ENCODE measurements at regions not wholly inside any gene's neighbourhood (a gene's known extent, or its start where the extent isn't known, plus 50 kb on each side); places are given as distances from the start of the nearest gene placed in this dataset.
A peak's percentile ranks its signal among the peaks of the same experiment; 100 is the strongest.

GRCh38 chr7:4631380-4632179 is 50.5 kb upstream of the FOXK1 start (continued):
- TF ChIP-seq RB1 (IDR thresholded peaks at IDR 0.05; ENCODE audit: low read depth) (peak; percentile 51; the same call in 1 of the 2 replicates), MCM2 (IDR thresholded peaks at IDR 0.05; ENCODE audit: low read depth) (no peak), RBM17 (IDR thresholded peaks at IDR 0.05; ENCODE audit: borderline replicate concordance, low read depth, low read length) (no peak), ZNF384 (IDR thresholded peaks at IDR 0.05; ENCODE audit: low read depth, low read length) (0 out of 2 replicates have a peak, but pooled peaks have one; percentile 24), SPI1 (IDR thresholded peaks at IDR 0.05; ENCODE audit: borderline replicate concordance, low read depth, low read length) (no peak), RCOR1 (IDR thresholded peaks at IDR 0.05; ENCODE audit: borderline replicate concordance in 1 of 2, low read depth in 2 of 2, low read length in 2 of 2) (peak in 1 of 2 experiments; percentile 38; a peak in 1 of 4 replicates), ZMIZ1 (IDR thresholded peaks at IDR 0.05; ENCODE audit: low read depth in 2 of 2, low read length in 2 of 2) (no peak), TOE1 (IDR thresholded peaks at IDR 0.05; ENCODE audit: borderline replicate concordance) (peak; percentile 80; the same call in 1 of the 2 replicates), TOE1 (CRISPR knock-in tag; IDR thresholded peaks at IDR 0.05; ENCODE audit: borderline replicate concordance, low read depth) (no peak), CBFB (CRISPR knock-in tag; IDR thresholded peaks at IDR 0.05) (0 out of 2 replicates have a peak, but pooled peaks have one; percentile 32), ATF2 (CRISPR knock-in tag; IDR thresholded peaks at IDR 0.05) (no peak), ZBED1 (IDR thresholded peaks at IDR 0.05) (no peak), SOX6 (IDR thresholded peaks at IDR 0.05) (0 out of 2 replicates have a peak, but pooled peaks have one; percentile 17)
- TF ChIP-seq, protein P1, sequence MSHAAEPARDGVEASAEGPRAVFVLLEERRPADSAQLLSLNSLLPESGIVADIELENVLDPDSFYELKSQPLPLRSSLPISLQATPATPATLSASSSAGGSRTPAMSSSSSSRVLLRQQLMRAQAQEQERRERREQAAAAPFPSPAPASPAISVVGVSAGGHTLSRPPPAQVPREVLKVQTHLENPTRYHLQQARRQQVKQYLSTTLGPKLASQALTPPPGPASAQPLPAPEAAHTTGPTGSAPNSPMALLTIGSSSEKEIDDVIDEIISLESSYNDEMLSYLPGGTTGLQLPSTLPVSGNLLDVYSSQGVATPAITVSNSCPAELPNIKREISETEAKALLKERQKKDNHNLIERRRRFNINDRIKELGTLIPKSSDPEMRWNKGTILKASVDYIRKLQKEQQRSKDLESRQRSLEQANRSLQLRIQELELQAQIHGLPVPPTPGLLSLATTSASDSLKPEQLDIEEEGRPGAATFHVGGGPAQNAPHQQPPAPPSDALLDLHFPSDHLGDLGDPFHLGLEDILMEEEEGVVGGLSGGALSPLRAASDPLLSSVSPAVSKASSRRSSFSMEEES (CRISPR knock-in tag; IDR thresholded peaks at IDR 0.05): peak; percentile 45; the same call in 1 of the 2 replicates
- TF ChIP-seq, protein P2, sequence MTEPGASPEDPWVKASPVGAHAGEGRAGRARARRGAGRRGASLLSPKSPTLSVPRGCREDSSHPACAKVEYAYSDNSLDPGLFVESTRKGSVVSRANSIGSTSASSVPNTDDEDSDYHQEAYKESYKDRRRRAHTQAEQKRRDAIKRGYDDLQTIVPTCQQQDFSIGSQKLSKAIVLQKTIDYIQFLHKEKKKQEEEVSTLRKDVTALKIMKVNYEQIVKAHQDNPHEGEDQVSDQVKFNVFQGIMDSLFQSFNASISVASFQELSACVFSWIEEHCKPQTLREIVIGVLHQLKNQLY (CRISPR knock-in tag; conservative IDR thresholded peaks at IDR 0.05): no peak
- TF ChIP-seq, protein P3, sequence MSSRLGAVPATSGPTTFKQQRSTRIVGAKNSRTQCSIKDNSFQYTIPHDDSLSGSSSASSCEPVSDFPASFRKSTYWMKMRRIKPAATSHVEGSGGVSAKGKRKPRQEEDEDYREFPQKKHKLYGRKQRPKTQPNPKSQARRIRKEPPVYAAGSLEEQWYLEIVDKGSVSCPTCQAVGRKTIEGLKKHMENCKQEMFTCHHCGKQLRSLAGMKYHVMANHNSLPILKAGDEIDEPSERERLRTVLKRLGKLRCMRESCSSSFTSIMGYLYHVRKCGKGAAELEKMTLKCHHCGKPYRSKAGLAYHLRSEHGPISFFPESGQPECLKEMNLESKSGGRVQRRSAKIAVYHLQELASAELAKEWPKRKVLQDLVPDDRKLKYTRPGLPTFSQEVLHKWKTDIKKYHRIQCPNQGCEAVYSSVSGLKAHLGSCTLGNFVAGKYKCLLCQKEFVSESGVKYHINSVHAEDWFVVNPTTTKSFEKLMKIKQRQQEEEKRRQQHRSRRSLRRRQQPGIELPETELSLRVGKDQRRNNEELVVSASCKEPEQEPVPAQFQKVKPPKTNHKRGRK (tag; IDR thresholded peaks at IDR 0.05): no peak

Data from K562 (cell line).